Activated CD8-positive, alpha-beta T cell treated with anti-CD3 and anti-CD28 coated beads for 36 hours (primary cell): ENCODE measurements at regions not wholly inside any gene's neighbourhood (a gene's known extent, or its start where the extent isn't known, plus 50 kb on each side); places are given as distances from the start of the nearest gene placed in this dataset.
A peak's percentile ranks its signal among the peaks of the same experiment; 100 is the strongest.

ENCODE experiments used
- ATAC-seq: fragments of 200-7000 bp; cut with Tn5 transposase; one replicate; pipeline ENCODE4 v1.10.0; 2021; ENCODE audit warnings: mild to moderate bottlenecking, moderate library complexity
- CTCF ChIA-PET: fragments of 350-600 bp; sonication (Branson Sonifier 250); formaldehyde crosslinking; loops from one replicate; lab custom pipeline; 2021; ENCODE audit warnings: antibody characterized with exemption; lab: Charles Lee
- POLR2A ChIA-PET: fragments of 350-600 bp; sonication (Branson Sonifier 250); formaldehyde crosslinking; loops from one replicate; lab custom pipeline; 2021; ENCODE audit warnings: antibody characterized with exemption; lab: Charles Lee
- DNase-seq: peaks from one replicate; pipeline ENCODE4 v3.0.0-alpha.2; 2020
- H3K27ac Mint-ChIP-seq: one replicate; pipeline ENCODE4 v1.8.0; 2021; ENCODE audit warnings: mild to moderate bottlenecking, mixed read lengths
- H3K27me3 Mint-ChIP-seq: one replicate; pipeline ENCODE4 v1.8.0; 2021; ENCODE audit warnings: mixed read lengths
- H3K36me3 Mint-ChIP-seq: one replicate; pipeline ENCODE4 v1.8.0; 2021; ENCODE audit warnings: low read depth, mixed read lengths
- H3K4me1 Mint-ChIP-seq: one replicate; pipeline ENCODE4 v1.8.0; 2021; ENCODE audit warnings: low read depth, mixed read lengths
- H3K4me3 Mint-ChIP-seq: one replicate; pipeline ENCODE4 v1.8.0; 2021; ENCODE audit warnings: mild to moderate bottlenecking, moderate library complexity, mixed read lengths
- H3K9me3 Mint-ChIP-seq: one replicate; pipeline ENCODE4 v1.8.0; 2021; ENCODE audit warnings: mixed read lengths
- intact Hi-C: fragments of 100-400 bp; cut with micrococcal nuclease; formaldehyde crosslinking; loops from one replicate; pipeline ENCODE4 v1.10.0; 2022
- TF ChIP-seq, protein P1 (sequence below): fragments of 200-600 bp; IDR thresholded peaks from one replicate; pipeline ENCODE4 v1.8.0; 2022; ENCODE audit warnings: antibody characterized with exemption, mild to moderate bottlenecking

GRCh38 chr3:191066669-191067068, 132.4 kb upstream of the OSTN start:
- Mint-ChIP-seq H3K4me3 (no peak overlapping the region), H3K36me3 (no peaks in the 10 kb centered on the region), H3K27ac (no peak overlapping the region), H3K9me3 (no peaks in the 10 kb centered on the region), H3K4me1 (no peaks in the 10 kb centered on the region), H3K27me3 (no peaks in the 10 kb centered on the region)
- POLR2A ChIA-PET = no interaction called here
- TF ChIP-seq, protein P1, sequence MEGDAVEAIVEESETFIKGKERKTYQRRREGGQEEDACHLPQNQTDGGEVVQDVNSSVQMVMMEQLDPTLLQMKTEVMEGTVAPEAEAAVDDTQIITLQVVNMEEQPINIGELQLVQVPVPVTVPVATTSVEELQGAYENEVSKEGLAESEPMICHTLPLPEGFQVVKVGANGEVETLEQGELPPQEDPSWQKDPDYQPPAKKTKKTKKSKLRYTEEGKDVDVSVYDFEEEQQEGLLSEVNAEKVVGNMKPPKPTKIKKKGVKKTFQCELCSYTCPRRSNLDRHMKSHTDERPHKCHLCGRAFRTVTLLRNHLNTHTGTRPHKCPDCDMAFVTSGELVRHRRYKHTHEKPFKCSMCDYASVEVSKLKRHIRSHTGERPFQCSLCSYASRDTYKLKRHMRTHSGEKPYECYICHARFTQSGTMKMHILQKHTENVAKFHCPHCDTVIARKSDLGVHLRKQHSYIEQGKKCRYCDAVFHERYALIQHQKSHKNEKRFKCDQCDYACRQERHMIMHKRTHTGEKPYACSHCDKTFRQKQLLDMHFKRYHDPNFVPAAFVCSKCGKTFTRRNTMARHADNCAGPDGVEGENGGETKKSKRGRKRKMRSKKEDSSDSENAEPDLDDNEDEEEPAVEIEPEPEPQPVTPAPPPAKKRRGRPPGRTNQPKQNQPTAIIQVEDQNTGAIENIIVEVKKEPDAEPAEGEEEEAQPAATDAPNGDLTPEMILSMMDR = no peak
- CTCF ChIA-PET = interaction anchor here (1.0 kb wide), 1 partner anchor 255 kb away, joined by 3 read pairs; no protein-coding TSS in a partner anchor
- no peak for DNase-seq
- intact Hi-C loops = no loop called here
- ATAC-seq = no peak

GRCh38 chr3:191065181-191065805, 133.7 kb upstream of the OSTN start:
- Mint-ChIP-seq H3K27ac (no peak overlapping the region), H3K36me3 (no peaks in the 10 kb centered on the region), H3K9me3 (no peaks in the 10 kb centered on the region), H3K4me1 (no peaks in the 10 kb centered on the region), H3K27me3 (no peaks in the 10 kb centered on the region), H3K4me3 (no peak overlapping the region)
- POLR2A ChIA-PET = no interaction called here
- CTCF ChIA-PET = interaction anchor here (1.0 kb wide), 1 partner anchor 253 kb away, joined by 3 read pairs; no protein-coding TSS in a partner anchor
- DNase-seq (no peak), ATAC-seq (no peak)
- intact Hi-C loops = no loop called here
- TF ChIP-seq, protein P1 = no peak

- ATAC-seq = no peak
- Mint-ChIP-seq H3K36me3 (no peaks in the 10 kb centered on the region), H3K27ac (no peak overlapping the region), H3K4me3 (no peak overlapping the region), H3K4me1 (no peaks in the 10 kb centered on the region), H3K9me3 (peaks cover 1% of the 10 kb centered on the region), H3K27me3 (no peaks in the 10 kb centered on the region)
- intact Hi-C loops = loop anchor here (5.0 kb wide), 1 partner anchor 169 kb away; no protein-coding TSS in a partner anchor
- ChIA-PET CTCF (interaction anchor here (0.6 to 1.7 kb wide), 9 partner anchors 8 to 1089 kb away, joined by 3 to 13 read pairs (median 3); no protein-coding TSS in a partner anchor), POLR2A (no interaction called here)
- TF ChIP-seq, protein P1 = peak; percentile 44
- DNase-seq = no peak
Measured at GRCh38 chr3:191051037-191051436, 148.0 kb upstream of the OSTN start.

GRCh38 chr3:191047930-191048329, 151.1 kb upstream of the OSTN start:
- Mint-ChIP-seq H3K4me3 (no peak overlapping the region), H3K27ac (no peak overlapping the region), H3K27me3 (no peaks in the 10 kb centered on the region), H3K36me3 (no peaks in the 10 kb centered on the region), H3K4me1 (no peaks in the 10 kb centered on the region), H3K9me3 (peaks cover 1% of the 10 kb centered on the region)
- CTCF ChIA-PET = interaction anchor here (1.2 kb wide), 1 partner anchor 164 kb away, joined by 3 read pairs; no protein-coding TSS in a partner anchor
- ATAC-seq = no peak
- intact Hi-C loops = no loop called here
- TF ChIP-seq, protein P1 = no peak
- DNase-seq = no peak
- POLR2A ChIA-PET = no interaction called here

DNA sequence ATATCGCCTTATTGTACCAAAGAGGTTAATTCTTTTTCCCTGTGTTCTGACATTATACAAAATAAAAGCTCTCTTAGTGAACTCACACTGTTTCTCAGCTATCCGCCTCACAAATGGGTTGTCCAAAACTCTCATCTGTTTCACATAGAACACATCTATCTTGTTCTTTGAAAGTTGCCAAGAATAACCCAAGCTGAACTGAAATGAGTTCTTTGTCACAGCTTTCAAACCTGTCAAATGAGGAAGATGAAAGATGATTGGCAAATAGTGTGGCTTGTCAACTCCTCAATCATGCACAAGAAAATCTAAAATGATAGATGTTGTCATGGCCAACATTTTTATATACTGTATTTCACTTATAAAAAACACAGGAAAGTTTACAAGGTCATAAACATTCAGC, 168.1 kb upstream of the OSTN start:
- ATAC-seq (no peak), DNase-seq (no peak)
- POLR2A ChIA-PET = no interaction called here
- Mint-ChIP-seq H3K27ac (no peak overlapping the region), H3K4me1 (no peaks in the 10 kb centered on the region), H3K4me3 (no peak overlapping the region), H3K36me3 (no peaks in the 10 kb centered on the region), H3K27me3 (no peaks in the 10 kb centered on the region), H3K9me3 (no peaks in the 10 kb centered on the region)
- TF ChIP-seq, protein P1 = no peak
- CTCF ChIA-PET = no interaction called here
- intact Hi-C loops = no loop called here
